Thyroid gland (tissue), 4 donors: ENCODE measurements at regions not wholly inside any gene's neighbourhood (a gene's known extent, or its start where the extent isn't known, plus 50 kb on each side); places are given as distances from the start of the nearest gene placed in this dataset.
"Not testable (repeated sequence)": the region's sequence is repeated elsewhere in the genome, so short reads cannot be mapped to it uniquely, and the experiment has no call there.

Experiments
- POLR2A ChIP-seq, 2 donors: fragments of 450-650 bp; IDR thresholded peaks; one replicate each; pipeline ENCODE4 v1.6.1; 2017; ENCODE audit warnings: antibody characterized with exemption in 2 of 2, mild to moderate bottlenecking in 2 of 2, moderate library complexity in 1 of 2
- TF ChIP-seq, protein P1 (sequence below), 6 experiments: fragments of 200-600 bp in 3 of 6; fragments of 450-650 bp in 3 of 6; sonication (generic) in 3 of 6; IDR thresholded peaks; one replicate each; pipeline ENCODE4 v1.5.1; 2016 to 2019; ENCODE audit warnings: antibody characterized with exemption in 6 of 6, mild to moderate bottlenecking in 2 of 6, inconsistent platforms in 1 of 6, moderate library complexity in 1 of 6

- TF ChIP-seq, protein P1, sequence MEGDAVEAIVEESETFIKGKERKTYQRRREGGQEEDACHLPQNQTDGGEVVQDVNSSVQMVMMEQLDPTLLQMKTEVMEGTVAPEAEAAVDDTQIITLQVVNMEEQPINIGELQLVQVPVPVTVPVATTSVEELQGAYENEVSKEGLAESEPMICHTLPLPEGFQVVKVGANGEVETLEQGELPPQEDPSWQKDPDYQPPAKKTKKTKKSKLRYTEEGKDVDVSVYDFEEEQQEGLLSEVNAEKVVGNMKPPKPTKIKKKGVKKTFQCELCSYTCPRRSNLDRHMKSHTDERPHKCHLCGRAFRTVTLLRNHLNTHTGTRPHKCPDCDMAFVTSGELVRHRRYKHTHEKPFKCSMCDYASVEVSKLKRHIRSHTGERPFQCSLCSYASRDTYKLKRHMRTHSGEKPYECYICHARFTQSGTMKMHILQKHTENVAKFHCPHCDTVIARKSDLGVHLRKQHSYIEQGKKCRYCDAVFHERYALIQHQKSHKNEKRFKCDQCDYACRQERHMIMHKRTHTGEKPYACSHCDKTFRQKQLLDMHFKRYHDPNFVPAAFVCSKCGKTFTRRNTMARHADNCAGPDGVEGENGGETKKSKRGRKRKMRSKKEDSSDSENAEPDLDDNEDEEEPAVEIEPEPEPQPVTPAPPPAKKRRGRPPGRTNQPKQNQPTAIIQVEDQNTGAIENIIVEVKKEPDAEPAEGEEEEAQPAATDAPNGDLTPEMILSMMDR (IDR thresholded peaks at IDR 0.05), result not testable (repeated sequence)
- not testable (repeated sequence) for TF ChIP-seq POLR2A (IDR thresholded peaks at IDR 0.05)
These were observed 637.3 kb downstream of the RPIA start for GRCh38 chr2:89328790-89329189.
